Islet precursor cell (in vitro differentiated cells): ENCODE measurements at regions not wholly inside any gene's neighbourhood (a gene's known extent, or its start where the extent isn't known, plus 50 kb on each side); places are given as distances from the start of the nearest gene placed in this dataset.

ENCODE experiments used
- DNase-seq: peaks from one replicate; pipeline ENCODE4 v3.0.0-alpha.2; 2018

GRCh38 chr9:121572581-121572980 is 72.9 kb upstream of the GGTA1 start:
- DNase-seq = no peak

GRCh38 chr9:121573717-121574485 is 74.3 kb upstream of the GGTA1 start:
- no peak for DNase-seq

- DNase-seq = peak; percentile 66
Observed at GRCh38 chr9:121574774-121575519, 75.3 kb upstream of the GGTA1 start.

GRCh38 chr9:121576281-121577075 is 75.0 kb upstream of the DAB2IP start:
- peak; percentile 92 for DNase-seq

GRCh38 chr9:121577166-121577565 is 74.3 kb upstream of the DAB2IP start:
- no peak for DNase-seq

- DNase-seq = no peak
Observed at GRCh38 chr9:121577572-121577971, 73.9 kb upstream of the DAB2IP start.

- no peak for DNase-seq
Observed at GRCh38 chr9:121581786-121582600, 69.4 kb upstream of the DAB2IP start.

- DNase-seq = no peak
Observed at GRCh38 chr9:121582641-121583040, 68.8 kb upstream of the DAB2IP start.

GRCh38 chr9:121584421-121584820 is 67.0 kb upstream of the DAB2IP start:
- no peak for DNase-seq

- no peak for DNase-seq
Observed at GRCh38 chr9:121587863-121588262, 63.6 kb upstream of the DAB2IP start.

- no peak for DNase-seq
Observed at GRCh38 chr9:121589986-121590385, 61.4 kb upstream of the DAB2IP start.

- no peak for DNase-seq
Observed at GRCh38 chr9:121592265-121592664, 59.2 kb upstream of the DAB2IP start.

GRCh38 chr9:121593066-121593465 is 58.4 kb upstream of the DAB2IP start:
- DNase-seq = no peak

- no peak for DNase-seq
Observed at GRCh38 chr9:121596515-121596914, 54.9 kb upstream of the DAB2IP start.

- no peak for DNase-seq
Observed at GRCh38 chr9:121597698-121598166, 53.7 kb upstream of the DAB2IP start.

- DNase-seq = peak; percentile 98
Observed at GRCh38 chr9:121598167-121598964, 53.1 kb upstream of the DAB2IP start.

GRCh38 chr9:121598965-121599871 is 52.2 kb upstream of the DAB2IP start:
- DNase-seq = peak; percentile 95

- no peak for DNase-seq
Observed at GRCh38 chr9:121599872-121600585, 51.4 kb upstream of the DAB2IP start.

GRCh38 chr9:121601194-121601593 is 50.2 kb upstream of the DAB2IP start:
- no peak for DNase-seq
